IMR-90 (cell line): ENCODE measurements at regions not wholly inside any gene's neighbourhood (a gene's known extent, or its start where the extent isn't known, plus 50 kb on each side); places are given as distances from the start of the nearest gene placed in this dataset.

Source experiments
- ATAC-seq: fragments of 200-7000 bp; cut with Tn5 transposase; 2 replicates; pipeline ENCODE4 v1.9.1; 2020; ENCODE audit warnings: low read depth, mild to moderate bottlenecking, moderate library complexity
- BruUV-seq: library from RNA; stranded (reverse); fragments of 400-500 nt; replicated peaks from 2 replicates; lab custom pipeline; 2021; lab: Mats Ljungman, UMichigan
- CTCF ChIA-PET: fragments of 300-600 bp; formaldehyde crosslinking; extraction: SDS; loops from one replicate; lab custom pipeline; 2021; ENCODE audit warnings: antibody characterized with exemption; lab: Yijun Ruan, JAX
- POLR2A ChIA-PET: fragments of 300-600 bp; sonication (Branson Sonifier 250); formaldehyde crosslinking; loops from one replicate; lab custom pipeline; 2022; ENCODE audit warnings: antibody characterized with exemption; ENCODE audit not compliant: unreplicated experiment; lab: Charles Lee
- DNase-seq: peaks from one replicate; pipeline ENCODE4 v3.0.0; 2013
- H2AFZ ChIP-seq: replicated peaks from 2 replicates; pipeline ENCODE3; 2013; ENCODE audit warnings: low read length, mild to moderate bottlenecking; ENCODE audit not compliant: poor library complexity
- H2AK5ac ChIP-seq: 2 replicates; pipeline ENCODE4 v1.6.1; 2013; ENCODE audit warnings: low read depth, low read length, inconsistent platforms
- H2AK9ac ChIP-seq: replicated peaks from 2 replicates; pipeline ENCODE3; 2013; ENCODE audit warnings: mild to moderate bottlenecking, low read depth, low read length, moderate library complexity; ENCODE audit not compliant: poor library complexity
- H2BK120ac ChIP-seq: 2 replicates; pipeline ENCODE4 v1.6.1; 2013; ENCODE audit warnings: low read depth, low read length, inconsistent platforms
- H2BK15ac ChIP-seq: 3 replicates; pipeline ENCODE4 v1.6.1; 2013; ENCODE audit warnings: low read depth, low read length, inconsistent platforms
- H2BK20ac ChIP-seq: 2 replicates; pipeline ENCODE4 v1.6.1; 2013; ENCODE audit warnings: low read depth, mild to moderate bottlenecking, inconsistent platforms, low read length, moderate library complexity
- H2BK5ac ChIP-seq: 2 replicates; pipeline ENCODE4 v1.6.1; 2013; ENCODE audit warnings: mild to moderate bottlenecking, low read depth, low read length, inconsistent platforms; ENCODE audit not compliant: poor library complexity, severe bottlenecking
- H3K14ac ChIP-seq: replicated peaks from 2 replicates; pipeline ENCODE4 v1.6.1; 2013; ENCODE audit warnings: low read depth, low read length, inconsistent platforms
- H3K18ac ChIP-seq: 2 replicates; pipeline ENCODE4 v1.6.1; 2013; ENCODE audit warnings: low read depth, low read length, control low read depth
- H3K23ac ChIP-seq: 2 replicates; pipeline ENCODE4 v1.6.1; 2013; ENCODE audit warnings: low read depth, low read length, inconsistent platforms
- H3K27ac ChIP-seq: 2 replicates; pipeline ENCODE4 v1.5.1; 2013; ENCODE audit warnings: mild to moderate bottlenecking, control low read depth, low read length; ENCODE audit not compliant: insufficient read depth
- H3K27me3 ChIP-seq: 2 replicates; pipeline ENCODE4 v1.6.1; 2013; ENCODE audit warnings: low read length; ENCODE audit not compliant: control insufficient read depth, insufficient read depth
- H3K36me3 ChIP-seq: 2 replicates; pipeline ENCODE4 v1.6.1; 2013; ENCODE audit warnings: low read length, mixed read lengths; ENCODE audit not compliant: control insufficient read depth, insufficient read depth
- H3K4ac ChIP-seq: 2 replicates; pipeline ENCODE4 v1.6.1; 2013; ENCODE audit warnings: low read depth, low read length, inconsistent platforms
- H3K4me1 ChIP-seq: 2 replicates; pipeline ENCODE4 v1.6.1; 2013; ENCODE audit warnings: low read length, mixed read lengths; ENCODE audit not compliant: control insufficient read depth, insufficient read depth
- H3K4me2 ChIP-seq: 2 replicates; pipeline ENCODE4 v1.6.1; 2013; ENCODE audit warnings: low read depth, mild to moderate bottlenecking, control low read depth, low read length, moderate library complexity
- H3K4me3 ChIP-seq: 2 replicates; pipeline ENCODE4 v1.5.1; 2013; ENCODE audit warnings: low read depth, mild to moderate bottlenecking, control low read depth, low read length, moderate library complexity; ENCODE audit not compliant: insufficient read depth
- H3K56ac ChIP-seq: 2 replicates; pipeline ENCODE4 v1.6.1; 2013; ENCODE audit warnings: low read length, inconsistent platforms; ENCODE audit not compliant: insufficient read depth; ENCODE audit errors: extremely low read depth
- H3K79me1 ChIP-seq, 2 experiments: 2 replicates each; pipeline ENCODE4 v1.6.1; 2013; ENCODE audit warnings: low read length in 2 of 2, inconsistent platforms in 1 of 2, low read depth in 1 of 2
- H3K9ac ChIP-seq: 2 replicates; pipeline ENCODE4 v1.6.1; 2013; ENCODE audit warnings: low read depth, low read length, control low read depth
- H3K9me1 ChIP-seq: 2 replicates; pipeline ENCODE4 v1.6.1; 2013; ENCODE audit warnings: low read length, inconsistent platforms; ENCODE audit not compliant: insufficient read depth
- H3K9me3 ChIP-seq: 2 replicates; pipeline ENCODE4 v1.6.1; 2013; ENCODE audit warnings: low read length; ENCODE audit not compliant: control insufficient read depth, insufficient read depth
- H4K20me1 ChIP-seq: 2 replicates; pipeline ENCODE4 v1.6.1; 2013; ENCODE audit warnings: low read length, inconsistent platforms; ENCODE audit not compliant: insufficient read depth
- H4K5ac ChIP-seq: 2 replicates; pipeline ENCODE4 v1.6.1; 2013; ENCODE audit warnings: mild to moderate bottlenecking, low read depth, low read length, control low read depth
- H4K8ac ChIP-seq, 2 experiments: 2 replicates each; pipeline ENCODE4 v1.6.1; 2013; ENCODE audit warnings: low read depth in 2 of 2, low read length in 2 of 2, control low read depth in 1 of 2, inconsistent platforms in 1 of 2
- H4K91ac ChIP-seq: 2 replicates; pipeline ENCODE4 v1.6.1; 2013; ENCODE audit warnings: low read depth, low read length, inconsistent platforms; ENCODE audit not compliant: insufficient read depth
- BHLHE40 ChIP-seq: fragments of 150-350 bp; IDR thresholded peaks from 2 replicates; pipeline ENCODE4 v1.6.1; 2016; ENCODE audit warnings: mild to moderate bottlenecking, low read depth, low read length
- CEBPB ChIP-seq: IDR thresholded peaks from 2 replicates; pipeline ENCODE4 v1.6.1; 2012; ENCODE audit warnings: low read depth, low read length, improper control_type of control experiment
- CHD1 ChIP-seq: IDR thresholded peaks from 2 replicates; pipeline ENCODE4 v1.6.1; 2012; ENCODE audit warnings: low read depth, low read length, improper control_type of control experiment
- FOS ChIP-seq: fragments of 150-350 bp; IDR thresholded peaks from 2 replicates; pipeline ENCODE4 v1.6.1; 2016; ENCODE audit warnings: low read depth, low read length
- MAZ ChIP-seq: IDR thresholded peaks from 2 replicates; pipeline ENCODE4 v1.6.1; 2012; ENCODE audit warnings: low read depth, mild to moderate bottlenecking, low read length, improper control_type of control experiment, moderate library complexity, borderline replicate concordance
- NFE2L2 ChIP-seq: fragments of 150-350 bp; IDR thresholded peaks from 2 replicates; pipeline ENCODE4 v1.6.1; 2016; ENCODE audit warnings: low read depth, mild to moderate bottlenecking, low read length
- POLR2A ChIP-seq: IDR thresholded peaks from 2 replicates; pipeline ENCODE4 v1.6.1; 2012; ENCODE audit warnings: mild to moderate bottlenecking, low read depth, low read length
- RAD21 ChIP-seq: IDR thresholded peaks from 2 replicates; pipeline ENCODE4 v1.6.1; 2012; ENCODE audit warnings: low read length, improper control_type of control experiment
- RCOR1 ChIP-seq: IDR thresholded peaks from 2 replicates; pipeline ENCODE4 v1.6.1; 2012; ENCODE audit warnings: mild to moderate bottlenecking, low read length, improper control_type of control experiment; ENCODE audit not compliant: insufficient replicate concordance
- SMC3 ChIP-seq: fragments of 150-350 bp; IDR thresholded peaks from 2 replicates; pipeline ENCODE4 v1.6.1; 2016; ENCODE audit warnings: low read depth, mild to moderate bottlenecking, antibody characterized with exemption, low read length, moderate library complexity
- WGBS, 2 experiments: methylation state at CpG; one replicate each; pipeline versions ENCODE4 v1.1.5 to v1.1.7; 2013; ENCODE audit warnings: missing lambda C conversion rate in 2 of 2; ENCODE audit not compliant: insufficient read length in 1 of 2; ENCODE audit errors: extremely low coverage in 2 of 2; 5-methylcytosine and 5-hydroxymethylcytosine counted together
- dilution Hi-C: fragments of 300-500 bp; cut with HindIII; formaldehyde crosslinking; loops from one replicate; pipeline ENCODE4 v1.14.3; 2018; ENCODE audit warnings: low sequenced_read_pairs; ENCODE audit not compliant: unreplicated experiment
- in situ Hi-C: fragments of 300-500 bp; cut with MboI; formaldehyde crosslinking; loops from 3 replicates; pipeline ENCODE4 v1.14.3; 2019; ENCODE audit warnings: low sequenced_read_pairs, inconsistent platforms, mixed read lengths
- intact Hi-C: fragments of 100-400 bp; cut with micrococcal nuclease; formaldehyde crosslinking; loops from 2 replicates; pipeline ENCODE4 v1.10.0; 2022
- TF ChIP-seq, protein P1 (sequence below): fragments of 150-350 bp; IDR thresholded peaks from 2 replicates; pipeline ENCODE4 v1.6.1; 2017; ENCODE audit warnings: mild to moderate bottlenecking, antibody characterized with exemption, low read length, low read depth
- TF ChIP-seq, protein P2 (sequence below): conservative IDR thresholded peaks from 2 replicates; pipeline ENCODE4 v1.5.1; 2012; ENCODE audit warnings: mild to moderate bottlenecking, low read depth, low read length, improper control_type of control experiment

DNA sequence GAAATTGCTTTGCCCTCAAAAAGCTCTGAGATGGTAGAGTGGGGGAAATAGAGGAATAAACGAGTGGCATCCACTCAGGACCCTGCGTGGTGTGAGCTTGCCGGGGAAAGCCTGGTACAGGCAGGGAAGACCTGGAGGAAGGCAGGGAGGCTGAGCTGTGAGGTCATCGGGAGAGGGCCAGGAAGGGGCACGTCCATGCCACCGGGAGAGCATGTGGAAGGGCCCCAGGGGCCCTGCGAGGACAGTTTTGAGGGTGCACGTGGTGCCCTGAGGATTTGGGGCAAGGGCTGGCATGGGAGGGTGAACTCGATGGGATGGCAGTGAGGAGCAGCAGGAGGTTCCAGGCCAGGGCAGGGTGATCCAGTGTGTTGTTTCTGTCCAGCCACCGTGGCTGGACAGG, 56.3 kb upstream of the CBFA2T3 start:
- H2AK5ac ChIP-seq = no peak overlapping the region
- H3K9me3 ChIP-seq = peaks cover 4% of the 10 kb centered on the region
- H3K4me1 ChIP-seq = no peaks in the 10 kb centered on the region
- H3K56ac ChIP-seq = no peak overlapping the region
- CTCF ChIA-PET = no interaction called here
- no peak overlapping the region for H3K27ac ChIP-seq
- H3K14ac ChIP-seq = no peak overlapping the region
- no peaks in the 10 kb centered on the region for H4K20me1 ChIP-seq
- WGBS, 2 experiments = 71% methylated on average over 7 of the region's 10 CpGs; no CpG with 5 or more reads in 1 of the 2 experiments
- no peak overlapping the region for H3K4ac ChIP-seq
- no peak overlapping the region for H3K9ac ChIP-seq
- H3K36me3 ChIP-seq = no peaks in the 10 kb centered on the region
- H2AFZ ChIP-seq = no peak overlapping the region
- no peak overlapping the region for H2BK20ac ChIP-seq
- no peak overlapping the region for H2BK15ac ChIP-seq
- dilution Hi-C loops (no loop called here), in situ Hi-C loops (no loop called here), intact Hi-C loops (no loop called here)
- H3K9me1 ChIP-seq = no peaks in the 10 kb centered on the region
- no peak overlapping the region for H4K5ac ChIP-seq
- no peak overlapping the region for H3K4me2 ChIP-seq
- no peak overlapping the region for H4K8ac ChIP-seq
- H2BK120ac ChIP-seq = no peak overlapping the region
- no peak overlapping the region for H3K23ac ChIP-seq
- DNase-seq (no peak), ATAC-seq (no peak)
- H3K18ac ChIP-seq = no peak overlapping the region
- H3K4me3 ChIP-seq = no peak overlapping the region
- TF ChIP-seq, protein P1, sequence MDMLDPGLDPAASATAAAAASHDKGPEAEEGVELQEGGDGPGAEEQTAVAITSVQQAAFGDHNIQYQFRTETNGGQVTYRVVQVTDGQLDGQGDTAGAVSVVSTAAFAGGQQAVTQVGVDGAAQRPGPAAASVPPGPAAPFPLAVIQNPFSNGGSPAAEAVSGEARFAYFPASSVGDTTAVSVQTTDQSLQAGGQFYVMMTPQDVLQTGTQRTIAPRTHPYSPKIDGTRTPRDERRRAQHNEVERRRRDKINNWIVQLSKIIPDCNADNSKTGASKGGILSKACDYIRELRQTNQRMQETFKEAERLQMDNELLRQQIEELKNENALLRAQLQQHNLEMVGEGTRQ = no peak
- no peak for TF ChIP-seq RAD21
- TF ChIP-seq FOS = no peak
- no peak for TF ChIP-seq SMC3
- no peak for TF ChIP-seq NFE2L2
- no peak for TF ChIP-seq MAZ
- TF ChIP-seq RCOR1 = no peak
- no peak for TF ChIP-seq CEBPB
- no peak for TF ChIP-seq BHLHE40
- TF ChIP-seq POLR2A = no peak
- TF ChIP-seq CHD1 = no peak
- TF ChIP-seq, protein P2, sequence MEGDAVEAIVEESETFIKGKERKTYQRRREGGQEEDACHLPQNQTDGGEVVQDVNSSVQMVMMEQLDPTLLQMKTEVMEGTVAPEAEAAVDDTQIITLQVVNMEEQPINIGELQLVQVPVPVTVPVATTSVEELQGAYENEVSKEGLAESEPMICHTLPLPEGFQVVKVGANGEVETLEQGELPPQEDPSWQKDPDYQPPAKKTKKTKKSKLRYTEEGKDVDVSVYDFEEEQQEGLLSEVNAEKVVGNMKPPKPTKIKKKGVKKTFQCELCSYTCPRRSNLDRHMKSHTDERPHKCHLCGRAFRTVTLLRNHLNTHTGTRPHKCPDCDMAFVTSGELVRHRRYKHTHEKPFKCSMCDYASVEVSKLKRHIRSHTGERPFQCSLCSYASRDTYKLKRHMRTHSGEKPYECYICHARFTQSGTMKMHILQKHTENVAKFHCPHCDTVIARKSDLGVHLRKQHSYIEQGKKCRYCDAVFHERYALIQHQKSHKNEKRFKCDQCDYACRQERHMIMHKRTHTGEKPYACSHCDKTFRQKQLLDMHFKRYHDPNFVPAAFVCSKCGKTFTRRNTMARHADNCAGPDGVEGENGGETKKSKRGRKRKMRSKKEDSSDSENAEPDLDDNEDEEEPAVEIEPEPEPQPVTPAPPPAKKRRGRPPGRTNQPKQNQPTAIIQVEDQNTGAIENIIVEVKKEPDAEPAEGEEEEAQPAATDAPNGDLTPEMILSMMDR = no peak
- peaks cover 26% of the 10 kb centered on the region for H3K27me3 ChIP-seq
- POLR2A ChIA-PET = no interaction called here
- no peak overlapping the region for H2AK9ac ChIP-seq
- no peak overlapping the region for H2BK5ac ChIP-seq
- BruUV-seq = no TSS peak
- H4K91ac ChIP-seq = no peak overlapping the region
- H3K79me1 ChIP-seq = no peaks in the 10 kb centered on the region
